BJ (cell line): ENCODE measurements at regions not wholly inside any gene's neighbourhood (a gene's known extent, or its start where the extent isn't known, plus 50 kb on each side); places are given as distances from the start of the nearest gene placed in this dataset.
"Not testable (repeated sequence)": the region's sequence is repeated elsewhere in the genome, so short reads cannot be mapped to it uniquely, and the experiment has no call there.

Source experiments
- CTCF ChIA-PET: fragments of 350-600 bp; formaldehyde crosslinking; extraction: SDS; loops from one replicate; lab custom pipeline; 2021; ENCODE audit warnings: antibody characterized with exemption, inconsistent platforms; lab: Yijun Ruan, JAX
- POLR2A ChIA-PET: fragments of 300-600 bp; sonication (Branson Sonifier 250); formaldehyde crosslinking; extraction: SDS; loops from one replicate; lab custom pipeline; 2021; ENCODE audit warnings: antibody characterized with exemption; lab: Charles Lee
- DNase-seq: peaks from one replicate; pipeline ENCODE4 v3.0.0-alpha.2; 2011; ENCODE audit warnings: low read depth
- H3K27me3 ChIP-seq: 2 replicates; pipeline ENCODE4 v1.6.0; 2011; ENCODE audit warnings: low read length; ENCODE audit not compliant: control insufficient read depth, insufficient read depth
- H3K36me3 ChIP-seq: 2 replicates; pipeline ENCODE4 v1.5.1; 2011; ENCODE audit warnings: low read length; ENCODE audit not compliant: control insufficient read depth, insufficient read depth
- H3K4me3 ChIP-seq: 2 replicates; pipeline ENCODE4 v1.5.1; 2011; ENCODE audit warnings: low read depth, mild to moderate bottlenecking, control low read depth, low read length
- CTCF ChIP-seq: IDR thresholded peaks from 2 replicates; pipeline ENCODE4 v1.5.1; 2011; ENCODE audit warnings: low read depth, mild to moderate bottlenecking, control low read depth, inconsistent platforms, low read length, moderate library complexity; ENCODE audit not compliant: insufficient read depth

DNA sequence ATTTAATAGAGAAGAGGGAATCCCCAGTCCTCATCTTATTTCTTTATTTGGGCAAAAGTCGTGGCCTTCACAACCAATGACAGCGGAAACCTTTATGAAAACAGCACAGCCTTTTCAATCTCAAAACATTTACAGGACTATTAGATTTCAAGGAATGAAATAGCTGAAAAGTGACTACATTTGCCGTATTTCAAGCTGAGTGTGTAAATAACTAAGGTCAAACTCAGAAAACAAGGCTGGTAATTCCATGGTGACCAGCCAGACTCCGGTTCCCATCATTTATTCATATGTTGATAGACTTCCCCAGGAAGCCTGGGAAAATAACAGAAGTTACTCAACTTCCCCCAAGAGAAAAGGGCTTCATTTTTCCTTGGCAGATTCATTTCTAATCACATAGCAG is 457.3 kb upstream of the NFE2L3 start:
- ChIA-PET POLR2A (no interaction called here), CTCF (no interaction called here)
- TF ChIP-seq CTCF, result no peak
- H3K4me3 ChIP-seq, result no peak overlapping the region
- no peak for DNase-seq
- no peaks in the 10 kb centered on the region for H3K36me3 ChIP-seq
- H3K27me3 ChIP-seq, result no peaks in the 10 kb centered on the region

GRCh38 chr7:25696571-25696970 is 455.4 kb upstream of the NFE2L3 start:
- CTCF ChIA-PET, result interaction anchor here (0.6 kb wide), 1 partner anchor 9 kb away, joined by 4 read pairs; no protein-coding TSS in a partner anchor
- H3K4me3 ChIP-seq, result no peak overlapping the region
- DNase-seq, result no peak
- POLR2A ChIA-PET, result no interaction called here
- no peaks in the 10 kb centered on the region for H3K27me3 ChIP-seq
- TF ChIP-seq CTCF, result no peak
- no peaks in the 10 kb centered on the region for H3K36me3 ChIP-seq

- no peak for DNase-seq
- TF ChIP-seq CTCF, result no peak
- Histone ChIP-seq H3K4me3 (no peak overlapping the region), H3K27me3 (no peaks in the 10 kb centered on the region), H3K36me3 (no peaks in the 10 kb centered on the region)
- ChIA-PET CTCF (interaction anchor here (1.0 kb wide), 1 partner anchor 153 kb away, joined by 3 read pairs; no protein-coding TSS in a partner anchor), POLR2A (interaction anchor here (0.5 kb wide), 1 partner anchor 36 kb away, joined by 3 read pairs; no protein-coding TSS in a partner anchor)
These were observed 453.4 kb upstream of the NFE2L3 start for GRCh38 chr7:25698451-25699113.

DNA sequence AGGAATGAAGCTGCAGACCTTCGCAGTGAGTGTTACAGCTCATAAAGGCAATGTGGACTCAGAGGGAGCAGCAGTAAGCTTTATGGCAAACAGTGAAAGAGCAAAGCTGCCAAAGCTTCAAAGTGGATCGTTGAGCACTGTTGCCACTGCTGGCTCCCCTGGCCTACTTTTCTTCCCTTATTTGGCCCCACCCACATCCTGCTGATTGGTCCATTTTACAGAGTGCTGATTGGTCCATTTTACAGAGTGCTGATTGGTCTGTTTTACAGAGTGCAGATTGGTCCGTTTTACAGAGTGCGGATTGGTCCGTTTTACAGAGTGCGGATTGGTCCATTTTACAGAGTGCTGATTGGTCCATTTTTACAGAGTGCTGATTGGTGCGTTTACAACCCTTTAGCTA is 451.9 kb upstream of the NFE2L3 start:
- H3K36me3 ChIP-seq, POLR2A ChIA-PET, H3K4me3 ChIP-seq, CTCF ChIA-PET, H3K27me3 ChIP-seq, DNase-seq: not testable (repeated sequence)

- no peak for DNase-seq
- Histone ChIP-seq H3K27me3 (no peaks in the 10 kb centered on the region), H3K36me3 (no peaks in the 10 kb centered on the region), H3K4me3 (no peak overlapping the region)
- TF ChIP-seq CTCF, result no peak
- ChIA-PET CTCF (no interaction called here), POLR2A (no interaction called here)
These were observed 447.6 kb upstream of the NFE2L3 start for GRCh38 chr7:25704413-25704812.

DNA sequence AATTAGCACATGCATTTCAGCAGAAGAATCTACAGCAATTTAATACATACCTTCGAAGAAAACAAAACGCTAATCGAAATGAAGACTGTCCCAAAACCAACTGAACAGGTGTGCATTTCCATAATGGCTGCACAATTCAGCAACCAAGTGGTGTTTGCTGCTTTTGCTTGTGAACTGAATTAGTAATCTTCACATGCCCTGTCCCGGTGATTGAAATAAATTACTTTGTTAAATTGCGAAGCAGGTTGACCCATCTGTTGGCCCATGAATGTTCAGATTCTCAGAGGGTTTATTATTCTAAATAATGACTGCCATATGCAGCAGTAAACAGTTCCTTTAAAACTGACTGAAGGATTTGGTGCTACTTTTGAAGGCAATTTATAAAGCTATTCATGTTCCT is 445.2 kb upstream of the NFE2L3 start:
- TF ChIP-seq CTCF, result no peak
- Histone ChIP-seq H3K27me3 (no peaks in the 10 kb centered on the region), H3K36me3 (no peaks in the 10 kb centered on the region), H3K4me3 (no peak overlapping the region)
- ChIA-PET POLR2A (no interaction called here), CTCF (no interaction called here)
- DNase-seq, result no peak
